ENCODE measurements at regions not wholly inside any gene's neighbourhood (a gene's known extent, or its start where the extent isn't known, plus 50 kb on each side); places are given as distances from the start of the nearest gene placed in this dataset.
"Not testable (repeated sequence)": the region's sequence is repeated elsewhere in the genome, so short reads cannot be mapped to it uniquely, and the experiment has no call there.

DNA sequence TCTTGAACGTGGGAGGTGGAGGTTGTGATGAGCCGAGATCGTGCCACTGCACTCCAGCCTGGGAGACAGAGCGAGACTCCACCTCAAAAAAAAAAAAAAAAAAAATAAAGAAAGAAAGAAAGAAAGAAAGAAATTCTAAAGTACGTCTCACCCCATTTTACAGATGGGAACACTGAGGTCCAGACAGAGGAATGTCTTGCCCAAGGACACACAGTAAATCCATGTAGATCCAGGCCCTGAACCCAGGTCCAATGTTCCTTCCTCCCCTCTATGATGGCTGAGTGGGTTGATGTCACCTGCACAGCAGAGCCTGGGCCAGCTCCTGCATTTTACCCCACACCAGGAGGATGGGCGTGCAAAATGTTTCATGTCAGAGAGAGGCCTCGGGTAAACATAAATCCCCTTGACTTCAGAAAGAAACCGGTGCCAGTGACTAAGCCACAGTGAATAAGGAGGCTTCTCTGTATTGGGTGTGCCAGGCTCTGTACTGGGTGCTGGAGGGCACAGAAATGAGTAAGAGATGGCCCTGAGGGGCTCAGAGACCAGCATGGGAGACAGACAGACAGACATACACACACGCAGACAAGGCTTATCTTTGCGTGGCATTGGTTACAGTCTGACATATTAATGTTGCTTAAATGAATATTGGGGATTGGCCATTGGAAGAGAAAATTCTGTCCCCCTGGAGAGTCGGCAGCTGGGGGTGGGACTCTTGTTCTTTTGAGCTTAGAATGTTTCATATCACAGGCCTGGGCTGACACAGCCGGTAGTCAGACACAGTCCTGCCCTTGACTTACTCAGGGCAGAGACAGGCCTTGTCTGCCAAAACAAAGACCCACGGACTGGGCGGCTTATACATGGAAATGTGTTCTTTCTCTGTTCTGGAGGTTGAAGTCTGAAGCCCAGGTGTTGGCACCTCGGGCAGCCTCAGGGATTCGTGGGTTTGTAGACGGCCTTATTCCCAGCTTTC, 105.4 kb downstream of the MIAT start:
- ATAC-seq (replicated peaks) = no peak
- no peak for DNase-seq
- H3K4me1 Mint-ChIP-seq = peaks cover 0 to 6% of the 10 kb centered on the region in 2 donors
- H3K9me3 Mint-ChIP-seq = peaks cover 5 to 8% of the 10 kb centered on the region in 2 donors
- H3K27me3 Mint-ChIP-seq = no peaks in the 10 kb centered on the region
- H3K27ac Mint-ChIP-seq = no peak overlapping the region
- H3K36me3 Mint-ChIP-seq = peaks cover 21 to 36% of the 10 kb centered on the region in 2 donors
- H3K4me3 Mint-ChIP-seq = no peak overlapping the region

DNA sequence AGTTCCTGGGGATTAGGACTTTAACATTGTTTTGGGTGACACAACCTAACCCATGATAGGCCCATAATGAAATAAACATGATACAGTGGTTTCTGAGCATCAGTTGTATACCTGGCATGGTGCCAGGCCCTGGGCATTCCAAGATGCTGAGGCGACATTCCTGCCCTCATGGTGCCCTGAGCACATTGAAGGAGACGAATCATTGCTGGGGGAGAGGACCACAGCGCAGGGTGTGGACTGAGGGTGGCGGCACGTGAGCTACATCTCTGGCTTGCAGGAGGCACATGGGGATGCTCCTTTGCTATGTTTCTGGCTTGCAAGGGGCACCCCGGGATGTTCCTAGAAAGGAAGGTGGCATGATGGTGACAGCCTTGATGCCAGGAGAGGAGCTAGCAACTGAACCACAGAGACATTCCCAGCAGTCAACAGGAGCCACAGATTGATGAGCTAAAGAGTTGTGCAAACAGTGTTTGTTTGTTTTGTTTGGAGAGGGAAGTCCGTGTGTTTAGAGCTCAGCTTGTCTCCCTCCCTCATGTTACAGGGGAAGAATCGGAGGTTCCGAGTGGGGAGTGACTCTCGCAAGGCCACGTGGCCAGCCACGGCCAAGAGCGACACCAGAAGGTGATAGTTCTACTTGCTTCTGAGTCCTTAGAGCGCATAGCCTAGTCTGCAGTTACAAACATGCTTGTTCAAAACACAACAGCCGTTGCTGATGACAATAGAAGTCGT, 106.4 kb downstream of the MIAT start:
- Mint-ChIP-seq H3K27me3 (no peaks in the 10 kb centered on the region), H3K4me1 (peaks cover 0 to 6% of the 10 kb centered on the region in 2 donors), H3K4me3 (no peak overlapping the region), H3K9me3 (peaks cover 4 to 8% of the 10 kb centered on the region in 2 donors), H3K36me3 (peaks cover 22 to 34% of the 10 kb centered on the region in 2 donors), H3K27ac (no peak overlapping the region)
- ATAC-seq (replicated peaks) = no peak
- DNase-seq = no peak

DNA sequence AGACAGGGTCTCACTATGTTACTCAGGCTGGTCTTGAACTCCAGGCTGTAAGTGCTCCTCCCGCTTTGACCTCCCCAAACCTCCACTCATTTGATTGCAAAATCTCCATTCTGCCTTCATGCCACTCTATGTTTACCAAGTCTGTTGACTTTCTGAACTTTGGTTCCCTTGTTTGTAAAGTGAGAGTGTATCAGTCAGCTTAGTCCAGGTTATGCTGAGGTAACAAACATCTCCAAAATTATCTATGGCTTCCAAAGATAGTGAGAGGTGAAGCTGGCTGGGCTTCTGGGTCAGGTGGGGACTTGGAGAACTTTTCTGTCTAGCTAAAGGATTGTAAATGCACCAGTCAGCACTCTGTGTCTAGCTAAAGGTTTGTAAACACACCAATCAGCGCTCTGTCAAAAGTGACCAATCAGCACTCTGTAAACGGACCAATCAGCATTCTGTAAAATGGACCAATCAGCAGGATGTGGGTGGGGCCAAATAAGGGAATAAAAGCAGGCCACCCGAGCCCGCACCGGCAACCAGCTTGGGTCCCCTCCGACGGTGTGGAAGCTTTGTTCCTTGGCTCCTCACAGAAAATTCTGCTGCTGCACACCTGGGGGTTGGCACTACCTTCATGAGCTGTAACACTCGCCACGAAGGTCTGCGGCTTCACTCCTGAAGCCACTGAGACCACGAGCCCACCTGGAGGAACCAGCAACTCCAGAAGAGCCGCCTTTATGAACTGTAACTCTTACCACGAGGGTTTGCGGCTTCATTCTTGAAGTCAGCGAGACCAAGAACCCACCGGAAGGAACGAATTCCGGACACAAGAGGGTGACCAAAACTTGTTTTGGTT, 109.3 kb downstream of the MIAT start:
- peaks cover 29 to 30% of the 10 kb centered on the region in 2 donors for H3K36me3 Mint-ChIP-seq
- DNase-seq (no peak), ATAC-seq (replicated peaks) (no peak)
- no peak overlapping the region for H3K27ac Mint-ChIP-seq
- peaks cover 0 to 3% of the 10 kb centered on the region in 2 donors for H3K4me1 Mint-ChIP-seq
- H3K9me3 Mint-ChIP-seq = peaks cover 4 to 8% of the 10 kb centered on the region in 2 donors
- no peak overlapping the region for H3K4me3 Mint-ChIP-seq
- H3K27me3 Mint-ChIP-seq = no peaks in the 10 kb centered on the region

GRCh38 chr22:26767351-26768155, 110.2 kb downstream of the MIAT start:
- H3K4me1 Mint-ChIP-seq = no peaks in the 10 kb centered on the region
- H3K36me3 Mint-ChIP-seq = peaks cover 29 to 30% of the 10 kb centered on the region in 2 donors
- no peak for ATAC-seq (replicated peaks)
- H3K4me3 Mint-ChIP-seq = no peak overlapping the region
- no peak for DNase-seq
- H3K9me3 Mint-ChIP-seq = peaks cover 4 to 8% of the 10 kb centered on the region in 2 donors
- no peak overlapping the region for H3K27ac Mint-ChIP-seq
- H3K27me3 Mint-ChIP-seq = no peaks in the 10 kb centered on the region

GRCh38 chr22:26768156-26768515, 110.7 kb downstream of the MIAT start:
- peaks cover 29 to 30% of the 10 kb centered on the region in 2 donors for H3K36me3 Mint-ChIP-seq
- no peaks in the 10 kb centered on the region for H3K4me1 Mint-ChIP-seq
- no peaks in the 10 kb centered on the region for H3K27me3 Mint-ChIP-seq
- no peak for DNase-seq
- H3K4me3 Mint-ChIP-seq = no peak overlapping the region
- H3K27ac Mint-ChIP-seq = no peak overlapping the region
- peaks cover 4 to 8% of the 10 kb centered on the region in 2 donors for H3K9me3 Mint-ChIP-seq
- no peak for ATAC-seq (replicated peaks)

- H3K27ac Mint-ChIP-seq = no peak overlapping the region
- H3K36me3 Mint-ChIP-seq = peaks cover 28% of the 10 kb centered on the region in 2 donors
- DNase-seq (no peak), ATAC-seq (replicated peaks) (no peak)
- H3K9me3 Mint-ChIP-seq = peaks cover 4 to 8% of the 10 kb centered on the region in 2 donors
- no peaks in the 10 kb centered on the region for H3K27me3 Mint-ChIP-seq
- H3K4me1 Mint-ChIP-seq = no peaks in the 10 kb centered on the region
- no peak overlapping the region for H3K4me3 Mint-ChIP-seq
Measured at GRCh38 chr22:26768952-26769351, 111.6 kb downstream of the MIAT start.

- Mint-ChIP-seq H3K4me3 (no peak overlapping the region), H3K27ac (no peak overlapping the region)
- ATAC-seq (replicated peaks) = no peak
Measured at GRCh38 chr22:26769663-26770062, 112.3 kb downstream of the MIAT start.

GRCh38 chr22:26770624-26771023, 113.2 kb downstream of the MIAT start:
- Mint-ChIP-seq H3K27ac (no peak overlapping the region), H3K4me3 (no peak overlapping the region), H3K4me1 (no peaks in the 10 kb centered on the region), H3K9me3 (peaks cover 6 to 17% of the 10 kb centered on the region in 2 donors), H3K27me3 (no peaks in the 10 kb centered on the region), H3K36me3 (peaks cover 34 to 36% of the 10 kb centered on the region in 2 donors)
- ATAC-seq (replicated peaks) (no peak), DNase-seq (no peak)

More at GRCh38 chr22:26769663-26770062, 112.3 kb downstream of the MIAT start:
- Mint-ChIP-seq H3K9me3 (peaks cover 4 to 12% of the 10 kb centered on the region in 2 donors), H3K27me3 (no peaks in the 10 kb centered on the region), H3K4me1 (no peaks in the 10 kb centered on the region), H3K36me3 (peaks cover 33 to 35% of the 10 kb centered on the region in 2 donors)
- DNase-seq = no peak

DNA sequence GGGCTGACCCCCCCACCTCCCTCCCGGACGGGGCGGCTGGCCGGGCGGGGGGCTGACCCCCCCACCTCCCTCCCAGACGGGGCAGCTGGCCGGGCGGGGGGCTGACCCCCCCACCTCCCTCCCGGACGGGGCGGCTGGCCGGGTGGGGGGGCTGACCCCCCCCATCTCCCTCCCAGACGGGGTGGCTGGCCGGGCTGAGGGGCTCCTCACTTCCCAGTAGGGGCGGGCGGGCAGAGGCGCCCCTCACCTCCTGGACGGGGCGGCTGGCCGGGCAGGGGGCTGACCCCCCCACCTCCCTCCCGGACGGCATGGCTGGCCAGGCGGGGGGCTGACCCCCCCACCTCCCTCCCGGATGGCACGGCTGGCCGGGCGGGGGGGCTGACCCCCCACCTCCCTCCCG, 115.7 kb downstream of the MIAT start:
- ATAC-seq (replicated peaks) = not testable (repeated sequence)

DNA sequence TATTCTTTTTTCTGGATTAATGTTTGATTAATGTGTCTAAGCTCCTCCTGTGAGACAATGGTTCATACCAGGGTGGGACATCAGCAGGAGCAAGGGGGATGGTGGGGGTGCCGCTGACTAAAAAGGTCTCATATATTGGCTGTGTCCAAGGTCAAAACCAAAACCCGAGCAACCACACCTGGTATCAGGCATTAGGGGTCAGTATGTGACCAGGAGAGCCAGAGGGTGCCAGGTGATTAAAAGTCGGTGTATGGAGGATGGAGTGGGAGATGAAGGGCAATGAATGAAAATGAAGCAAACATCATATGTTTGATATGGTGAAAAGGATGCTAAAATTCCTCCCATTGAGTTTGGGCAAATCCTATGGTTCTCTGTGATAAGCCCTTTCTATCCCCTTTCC, 118.0 kb downstream of the MIAT start:
- Mint-ChIP-seq H3K27ac (no peak overlapping the region), H3K36me3 (peaks cover 47 to 63% of the 10 kb centered on the region in 2 donors), H3K9me3 (peaks cover 7 to 14% of the 10 kb centered on the region in 2 donors), H3K27me3 (no peaks in the 10 kb centered on the region), H3K4me1 (no peaks in the 10 kb centered on the region), H3K4me3 (no peak overlapping the region)
- no peak for ATAC-seq (replicated peaks)
- no peak for DNase-seq

More for the DNA sequence above, 115.7 kb downstream of the MIAT start:
- DNase-seq, H3K27ac Mint-ChIP-seq, H3K27me3 Mint-ChIP-seq, H3K4me3 Mint-ChIP-seq, H3K9me3 Mint-ChIP-seq, H3K4me1 Mint-ChIP-seq: not testable (repeated sequence)
- peaks cover 42% of the 10 kb centered on the region in 2 donors for H3K36me3 Mint-ChIP-seq

DNA sequence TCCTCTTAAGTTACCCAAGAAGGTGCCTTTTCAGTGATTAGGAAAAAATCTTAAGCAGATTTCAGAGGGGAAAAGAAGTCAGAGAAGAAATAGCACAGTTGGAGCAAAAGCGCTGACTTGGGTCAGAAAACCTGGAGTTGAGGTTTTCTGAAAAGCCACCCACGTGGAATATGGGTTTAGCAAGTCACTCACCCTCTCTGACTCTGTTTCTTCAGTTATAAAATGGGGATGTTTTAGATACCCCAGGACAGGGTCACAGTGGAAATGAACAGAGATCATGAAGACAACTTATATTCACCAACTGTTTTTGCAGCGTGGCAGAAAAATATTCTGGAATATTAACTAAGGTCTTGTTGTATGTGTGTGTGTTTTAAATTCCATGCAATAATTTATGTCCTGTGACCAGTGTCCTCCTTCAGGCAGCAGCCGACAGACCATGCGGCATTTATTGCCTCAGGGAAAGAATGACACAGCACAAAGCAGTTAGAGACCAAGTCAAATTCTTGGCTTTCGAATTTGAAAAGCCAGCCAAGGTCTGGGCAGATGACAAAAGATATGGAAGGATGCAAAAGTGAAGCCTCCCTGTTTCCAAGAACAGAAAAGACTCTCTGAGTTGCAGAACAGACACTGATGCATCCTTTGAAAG, 119.9 kb downstream of the MIAT start:
- Mint-ChIP-seq H3K36me3 (peaks cover 52 to 75% of the 10 kb centered on the region in 2 donors), H3K4me1 (no peaks in the 10 kb centered on the region), H3K27me3 (no peaks in the 10 kb centered on the region), H3K9me3 (peaks cover 7 to 14% of the 10 kb centered on the region in 2 donors), H3K4me3 (no peak overlapping the region), H3K27ac (no peak overlapping the region)
- ATAC-seq (replicated peaks) (no peak), DNase-seq (no peak)

GRCh38 chr22:26778372-26778771, 121.0 kb downstream of the MIAT start:
- no peak overlapping the region for H3K4me3 Mint-ChIP-seq
- no peak for ATAC-seq (replicated peaks)
- DNase-seq = no peak
- H3K9me3 Mint-ChIP-seq = peaks cover 7 to 14% of the 10 kb centered on the region in 2 donors
- no peak overlapping the region for H3K27ac Mint-ChIP-seq
- no peaks in the 10 kb centered on the region for H3K27me3 Mint-ChIP-seq
- H3K4me1 Mint-ChIP-seq = no peaks in the 10 kb centered on the region
- H3K36me3 Mint-ChIP-seq = peaks cover 59 to 85% of the 10 kb centered on the region in 2 donors

- Mint-ChIP-seq H3K4me1 (no peaks in the 10 kb centered on the region), H3K27me3 (no peaks in the 10 kb centered on the region), H3K9me3 (peaks cover 7 to 14% of the 10 kb centered on the region in 2 donors), H3K27ac (no peak overlapping the region), H3K36me3 (peaks cover 63 to 87% of the 10 kb centered on the region in 2 donors), H3K4me3 (no peak overlapping the region)
- DNase-seq (no peak), ATAC-seq (replicated peaks) (no peak)
Measured at GRCh38 chr22:26779108-26779507, 121.7 kb downstream of the MIAT start.

All from stimulated activated naive B cell treated with anti-CD40 and anti-IgM and Interleukin-4, amounts not matched to agents 10 μg/mL and 1 μg/mL and 100 μg/mL, for 72 hours (primary cell).